ENCODE measurements at regions not wholly inside any gene's neighbourhood (a gene's known extent, or its start where the extent isn't known, plus 50 kb on each side); places are given as distances from the start of the nearest gene placed in this dataset.

DNA sequence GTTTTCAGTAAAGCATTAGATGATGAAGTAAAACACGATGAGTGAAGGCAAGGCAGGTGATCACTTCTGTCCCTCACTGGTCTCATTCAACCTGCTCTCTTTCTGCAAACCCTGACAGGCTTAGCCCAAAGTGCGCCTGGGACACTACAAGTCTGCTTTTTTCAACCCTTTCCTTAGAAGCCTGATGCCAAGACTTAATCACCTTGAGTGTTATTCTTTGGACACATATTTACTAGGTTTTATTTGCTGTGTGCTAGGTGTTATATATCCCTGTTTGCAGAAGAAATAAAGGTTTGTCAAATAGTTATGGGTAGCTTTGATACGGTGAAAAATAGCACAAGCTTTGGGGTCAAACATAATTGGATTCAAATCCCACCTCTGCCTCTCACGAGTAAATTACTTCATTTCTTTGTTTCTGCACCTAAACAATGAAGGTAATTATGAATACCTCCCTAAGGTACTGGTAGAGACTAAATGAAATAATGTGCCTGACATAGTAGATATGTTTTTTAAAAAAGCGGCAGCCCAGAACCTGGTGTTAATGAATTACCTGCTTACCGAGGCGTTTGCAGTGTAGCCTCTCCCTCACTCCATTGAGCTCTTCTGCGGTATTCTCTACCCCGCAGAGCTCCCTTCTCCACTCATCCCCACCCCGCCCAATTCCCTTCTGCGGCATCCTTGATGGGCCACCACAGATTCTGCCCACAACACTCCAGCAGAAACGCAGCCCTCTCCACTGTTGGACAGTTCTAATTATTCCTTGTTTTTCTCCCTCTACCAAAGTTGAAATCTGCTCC lies 269.0 kb upstream of the TPM1 start:
- POLR2A ChIA-PET (ENCODE audit: low non-redundant PET): no interaction called here
- no peaks in the 10 kb centered on the region for H3K4me1 ChIP-seq (ENCODE audit: insufficient read depth, low read length, poor library complexity, severe bottlenecking)
- H3K9me3 ChIP-seq (ENCODE audit: low read depth, low read length, poor library complexity, severe bottlenecking): no peaks in the 10 kb centered on the region
- TF ChIP-seq EZH2 (IDR thresholded peaks at IDR 0.05; ENCODE audit: borderline replicate concordance, low read depth, low read length, poor library complexity, severe bottlenecking) (no peak), CTCF (conservative IDR thresholded peaks at IDR 0.05; ENCODE audit: low read depth, low read length) (no peak)
- H3K27ac ChIP-seq (ENCODE audit: low read depth, low read length, poor library complexity, severe bottlenecking): no peak overlapping the region
- DNase-seq (ENCODE audit: low spot score): no peak
- no peaks in the 10 kb centered on the region for H3K27me3 ChIP-seq (replicated peaks; ENCODE audit: insufficient read depth, low read depth, low read length, poor library complexity)
- no peaks in the 10 kb centered on the region for H3K36me3 ChIP-seq (ENCODE audit: insufficient read depth, low read length, poor library complexity, severe bottlenecking)
- intact Hi-C loops (cut with micrococcal nuclease; ENCODE audit: unreplicated experiment): no loop called here
- H3K4me3 ChIP-seq (ENCODE audit: low read depth, low read length, poor library complexity, severe bottlenecking): no peak overlapping the region
- CTCF ChIA-PET: interaction anchor here (0.6 kb wide), 1 partner anchor 419 kb away, joined by 4 read pairs; no protein-coding TSS in a partner anchor
- BruUV-seq (replicated peaks): no TSS peak

GRCh38 chr15:62775932-62776331 lies 266.6 kb upstream of the TPM1 start:
- Histone ChIP-seq H3K4me1 (ENCODE audit: insufficient read depth, low read length, poor library complexity, severe bottlenecking) (no peaks in the 10 kb centered on the region), H3K27ac (ENCODE audit: low read depth, low read length, poor library complexity, severe bottlenecking) (no peak overlapping the region), H3K27me3 (replicated peaks; ENCODE audit: insufficient read depth, low read depth, low read length, poor library complexity) (no peaks in the 10 kb centered on the region), H3K9me3 (ENCODE audit: low read depth, low read length, poor library complexity, severe bottlenecking) (no peaks in the 10 kb centered on the region), H3K36me3 (ENCODE audit: insufficient read depth, low read length, poor library complexity, severe bottlenecking) (no peaks in the 10 kb centered on the region), H3K4me3 (ENCODE audit: low read depth, low read length, poor library complexity, severe bottlenecking) (no peak overlapping the region)
- ChIA-PET CTCF (no interaction called here), POLR2A (ENCODE audit: low non-redundant PET) (no interaction called here)
- no TSS peak for BruUV-seq (replicated peaks)
- TF ChIP-seq CTCF (conservative IDR thresholded peaks at IDR 0.05; ENCODE audit: low read depth, low read length): no peak
- TF ChIP-seq EZH2 (IDR thresholded peaks at IDR 0.05; ENCODE audit: borderline replicate concordance, low read depth, low read length, poor library complexity, severe bottlenecking): no peak
- intact Hi-C loops (cut with micrococcal nuclease; ENCODE audit: unreplicated experiment): no loop called here
- DNase-seq (ENCODE audit: low spot score): no peak

DNA sequence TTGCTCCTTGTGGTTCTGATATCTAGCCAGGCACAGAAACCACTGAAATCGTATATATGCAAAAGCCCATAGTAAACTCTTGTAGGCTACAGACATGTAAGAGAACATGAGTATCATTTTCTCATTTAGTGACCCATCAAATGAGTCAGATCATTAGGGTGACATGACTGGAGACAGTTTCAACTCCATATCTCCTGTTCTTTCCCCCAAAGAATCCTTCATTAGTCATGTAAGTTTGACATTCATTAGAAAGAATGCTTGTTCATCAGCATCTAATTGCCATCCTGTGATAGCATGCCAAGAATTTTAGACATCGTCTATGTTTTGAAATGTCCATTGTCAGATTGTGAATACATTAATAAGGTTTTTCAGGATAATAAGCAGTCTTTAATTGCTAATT lies 264.9 kb upstream of the TPM1 start:
- no peak for DNase-seq (ENCODE audit: low spot score)
- intact Hi-C loops (cut with micrococcal nuclease; ENCODE audit: unreplicated experiment): no loop called here
- Histone ChIP-seq H3K27me3 (replicated peaks; ENCODE audit: insufficient read depth, low read depth, low read length, poor library complexity) (no peaks in the 10 kb centered on the region), H3K27ac (ENCODE audit: low read depth, low read length, poor library complexity, severe bottlenecking) (no peak overlapping the region), H3K4me1 (ENCODE audit: insufficient read depth, low read length, poor library complexity, severe bottlenecking) (no peaks in the 10 kb centered on the region), H3K4me3 (ENCODE audit: low read depth, low read length, poor library complexity, severe bottlenecking) (no peak overlapping the region), H3K36me3 (ENCODE audit: insufficient read depth, low read length, poor library complexity, severe bottlenecking) (no peaks in the 10 kb centered on the region), H3K9me3 (ENCODE audit: low read depth, low read length, poor library complexity, severe bottlenecking) (no peaks in the 10 kb centered on the region)
- CTCF ChIA-PET: no interaction called here
- TF ChIP-seq EZH2 (IDR thresholded peaks at IDR 0.05; ENCODE audit: borderline replicate concordance, low read depth, low read length, poor library complexity, severe bottlenecking): no peak
- TF ChIP-seq CTCF (conservative IDR thresholded peaks at IDR 0.05; ENCODE audit: low read depth, low read length): no peak
- POLR2A ChIA-PET (ENCODE audit: low non-redundant PET): no interaction called here
- no TSS peak for BruUV-seq (replicated peaks)

Measured in A673 (cell line).